CD4-positive, alpha-beta memory T cell (primary cell): ENCODE measurements at regions not wholly inside any gene's neighbourhood (a gene's known extent, or its start where the extent isn't known, plus 50 kb on each side); places are given as distances from the start of the nearest gene placed in this dataset.
"Not testable (repeated sequence)": the region's sequence is repeated elsewhere in the genome, so short reads cannot be mapped to it uniquely, and the experiment has no call there.

ENCODE experiments used
- CTCF ChIA-PET: fragments of 350-600 bp; sonication (Branson Sonifier 250); formaldehyde crosslinking; loops from one replicate; lab custom pipeline; 2021; ENCODE audit warnings: inconsistent platforms; ENCODE audit not compliant: partially characterized antibody; lab: Charles Lee
- POLR2A ChIA-PET: fragments of 350-600 bp; sonication (Branson Sonifier 250); formaldehyde crosslinking; loops from one replicate; lab custom pipeline; 2021; ENCODE audit not compliant: partially characterized antibody; lab: Charles Lee
- DNase-seq, 5 donors: peaks; one replicate each; pipeline versions ENCODE4 v3.0.0 to v3.0.0-alpha.2; 2020 to 2022; ENCODE audit warnings: mixed read lengths in 1 of 5
- H3K27ac ChIP-seq: one replicate; pipeline ENCODE4 v1.7.0; 2013; ENCODE audit warnings: low read depth, low read length
- H3K27me3 ChIP-seq: 2 replicates; pipeline ENCODE4 v1.7.0; 2013; ENCODE audit warnings: mild to moderate bottlenecking, low read length, moderate library complexity; ENCODE audit not compliant: insufficient read depth
- H3K36me3 ChIP-seq: 2 replicates; pipeline ENCODE4 v1.7.0; 2013; ENCODE audit warnings: mild to moderate bottlenecking, low read length, moderate library complexity; ENCODE audit not compliant: insufficient read depth
- H3K4me1 ChIP-seq: 2 replicates; pipeline ENCODE4 v1.7.0; 2013; ENCODE audit warnings: mild to moderate bottlenecking, low read length, moderate library complexity; ENCODE audit not compliant: insufficient read depth
- H3K4me3 ChIP-seq, 2 donors: one replicate each; pipeline ENCODE4 v1.7.0; 2013; ENCODE audit warnings: low read length in 2 of 2, mild to moderate bottlenecking in 1 of 2
- H3K9me3 ChIP-seq, 2 donors: one replicate each; pipeline ENCODE4 v1.7.0; 2013; ENCODE audit warnings: low read length in 2 of 2, control low read depth in 1 of 2; ENCODE audit not compliant: control insufficient read depth in 1 of 2
- H3K27ac Mint-ChIP-seq, 7 donors: one replicate each; pipeline ENCODE4 v1.8.0; 2020 to 2021; ENCODE audit warnings: mixed read lengths in 7 of 7, mild to moderate bottlenecking in 6 of 7, inconsistent platforms in 3 of 7, moderate library complexity in 3 of 7
- H3K27me3 Mint-ChIP-seq, 2 donors: one replicate each; pipeline ENCODE4 v1.8.0; 2020 to 2021; ENCODE audit warnings: mixed read lengths in 2 of 2
- H3K36me3 Mint-ChIP-seq, 2 donors: one replicate each; pipeline ENCODE4 v1.8.0; 2020 to 2021; ENCODE audit warnings: mixed read lengths in 2 of 2, inconsistent platforms in 1 of 2, mild to moderate bottlenecking in 1 of 2
- H3K4me1 Mint-ChIP-seq, 4 donors: one replicate each; pipeline ENCODE4 v1.8.0; 2020 to 2021; ENCODE audit warnings: mixed read lengths in 4 of 4, mild to moderate bottlenecking in 1 of 4
- H3K4me3 Mint-ChIP-seq, 8 donors: one replicate each; pipeline ENCODE4 v1.8.0; 2020 to 2021; ENCODE audit warnings: mixed read lengths in 8 of 8, mild to moderate bottlenecking in 7 of 8, moderate library complexity in 6 of 8, inconsistent platforms in 3 of 8
- H3K9me3 Mint-ChIP-seq, 8 donors: one replicate each; pipeline ENCODE4 v1.8.0; 2020 to 2021; ENCODE audit warnings: mixed read lengths in 8 of 8, mild to moderate bottlenecking in 5 of 8, inconsistent platforms in 3 of 8, moderate library complexity in 1 of 8
- intact Hi-C: fragments of 100-400 bp; cut with micrococcal nuclease; formaldehyde crosslinking; loops from one replicate; pipeline ENCODE4 v1.15.1; 2023

DNA sequence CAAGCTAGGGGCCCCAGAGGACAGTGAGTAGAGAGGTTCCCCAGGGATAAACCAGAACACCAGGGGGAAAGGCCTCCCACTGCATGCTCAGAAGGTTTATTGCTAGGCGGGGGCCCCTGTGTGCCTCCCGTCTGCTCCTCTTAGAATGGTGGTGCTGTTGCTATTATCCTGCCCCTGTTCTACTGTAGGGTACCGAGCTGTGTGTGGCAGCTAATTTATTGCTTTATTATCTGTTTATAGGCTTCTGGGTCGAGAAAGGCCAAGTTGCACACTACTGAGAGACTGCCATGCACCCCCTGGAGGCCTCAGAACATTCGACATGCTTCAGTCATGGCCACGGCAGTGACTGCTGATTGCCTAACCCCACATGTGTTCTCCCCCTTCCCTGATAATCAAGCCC is 373.6 kb downstream of the ANAPC1 start:
- intact Hi-C loops, H3K27me3 ChIP-seq, H3K4me3 ChIP-seq, H3K4me1 Mint-ChIP-seq, H3K36me3 Mint-ChIP-seq, H3K27ac Mint-ChIP-seq, H3K9me3 ChIP-seq, POLR2A ChIA-PET, H3K4me1 ChIP-seq, H3K9me3 Mint-ChIP-seq, CTCF ChIA-PET, H3K4me3 Mint-ChIP-seq, H3K36me3 ChIP-seq, H3K27me3 Mint-ChIP-seq, H3K27ac ChIP-seq, DNase-seq: not testable (repeated sequence)

DNA sequence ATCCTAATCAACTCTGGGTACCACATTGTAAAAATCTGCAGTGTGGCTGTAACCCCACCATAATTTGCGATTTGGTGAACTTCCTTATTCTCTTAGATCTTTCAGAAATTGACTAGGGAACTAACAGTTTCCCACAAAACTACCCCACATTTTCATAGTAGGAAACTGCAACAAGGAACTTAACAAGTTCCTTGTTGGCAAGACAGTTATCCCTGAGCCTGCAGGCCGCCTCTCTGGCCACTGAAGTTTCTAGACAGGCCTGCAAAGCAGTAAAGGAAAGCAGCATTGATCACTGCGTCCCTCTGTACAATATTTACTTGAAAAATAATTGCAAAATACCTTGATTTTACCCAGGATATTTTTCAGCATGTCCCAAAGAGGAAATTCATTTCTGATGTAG is 372.9 kb downstream of the ANAPC1 start:
- H3K9me3 Mint-ChIP-seq, DNase-seq, H3K27ac Mint-ChIP-seq, H3K9me3 ChIP-seq, H3K36me3 Mint-ChIP-seq, POLR2A ChIA-PET, intact Hi-C loops, H3K4me1 Mint-ChIP-seq, H3K4me3 ChIP-seq, H3K27ac ChIP-seq, H3K27me3 Mint-ChIP-seq, H3K4me1 ChIP-seq, CTCF ChIA-PET, H3K36me3 ChIP-seq, H3K4me3 Mint-ChIP-seq, H3K27me3 ChIP-seq: not testable (repeated sequence)

DNA sequence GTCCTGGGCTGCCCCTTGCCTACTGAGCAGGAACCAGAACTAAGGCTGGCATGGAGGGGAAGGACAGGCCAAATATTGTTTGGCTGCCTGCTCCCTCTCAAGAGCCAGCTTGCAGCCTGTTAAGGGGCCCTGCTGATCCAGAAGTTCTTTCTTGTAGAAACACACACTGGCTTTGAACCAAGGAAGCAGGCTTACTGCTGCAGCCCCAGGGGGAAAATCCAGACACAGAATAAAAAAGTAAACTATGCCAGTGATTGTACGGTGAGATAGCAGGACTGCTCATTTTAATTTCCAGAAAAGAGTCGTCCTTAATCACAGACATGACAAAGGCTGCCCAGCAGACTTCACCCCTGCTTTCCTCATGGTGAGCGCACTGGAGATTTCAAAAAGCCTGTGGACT is 371.6 kb downstream of the ANAPC1 start:
- H3K9me3 ChIP-seq, H3K27ac ChIP-seq, H3K27ac Mint-ChIP-seq, CTCF ChIA-PET, H3K9me3 Mint-ChIP-seq, intact Hi-C loops, H3K4me1 ChIP-seq, H3K4me3 ChIP-seq, H3K36me3 Mint-ChIP-seq, H3K4me1 Mint-ChIP-seq, H3K27me3 Mint-ChIP-seq, H3K36me3 ChIP-seq, H3K4me3 Mint-ChIP-seq, POLR2A ChIA-PET, H3K27me3 ChIP-seq, DNase-seq: not testable (repeated sequence)

DNA sequence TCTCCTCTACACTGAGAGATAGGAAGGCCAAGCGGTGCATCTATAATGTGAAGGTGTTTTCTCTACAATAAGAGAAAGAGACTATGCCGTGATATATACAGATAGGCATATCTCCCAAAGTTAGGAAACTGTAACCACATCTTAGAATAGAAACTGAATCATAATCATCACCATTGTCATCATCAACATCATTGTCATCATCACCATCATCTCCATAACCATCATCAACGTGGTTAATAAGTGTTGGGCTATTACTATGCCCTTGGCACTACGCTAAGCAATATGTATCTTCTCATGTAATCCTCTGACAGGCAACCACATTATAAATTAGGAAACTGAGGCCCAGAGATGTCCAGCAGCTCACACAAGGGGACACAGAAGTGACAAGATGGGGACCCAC is 369.9 kb downstream of the ANAPC1 start:
- DNase-seq, intact Hi-C loops, POLR2A ChIA-PET, H3K27ac Mint-ChIP-seq, CTCF ChIA-PET, H3K9me3 ChIP-seq, H3K36me3 Mint-ChIP-seq, H3K4me3 Mint-ChIP-seq, H3K4me1 Mint-ChIP-seq, H3K4me3 ChIP-seq, H3K27ac ChIP-seq, H3K36me3 ChIP-seq, H3K27me3 Mint-ChIP-seq, H3K27me3 ChIP-seq, H3K4me1 ChIP-seq, H3K9me3 Mint-ChIP-seq: not testable (repeated sequence)

DNA sequence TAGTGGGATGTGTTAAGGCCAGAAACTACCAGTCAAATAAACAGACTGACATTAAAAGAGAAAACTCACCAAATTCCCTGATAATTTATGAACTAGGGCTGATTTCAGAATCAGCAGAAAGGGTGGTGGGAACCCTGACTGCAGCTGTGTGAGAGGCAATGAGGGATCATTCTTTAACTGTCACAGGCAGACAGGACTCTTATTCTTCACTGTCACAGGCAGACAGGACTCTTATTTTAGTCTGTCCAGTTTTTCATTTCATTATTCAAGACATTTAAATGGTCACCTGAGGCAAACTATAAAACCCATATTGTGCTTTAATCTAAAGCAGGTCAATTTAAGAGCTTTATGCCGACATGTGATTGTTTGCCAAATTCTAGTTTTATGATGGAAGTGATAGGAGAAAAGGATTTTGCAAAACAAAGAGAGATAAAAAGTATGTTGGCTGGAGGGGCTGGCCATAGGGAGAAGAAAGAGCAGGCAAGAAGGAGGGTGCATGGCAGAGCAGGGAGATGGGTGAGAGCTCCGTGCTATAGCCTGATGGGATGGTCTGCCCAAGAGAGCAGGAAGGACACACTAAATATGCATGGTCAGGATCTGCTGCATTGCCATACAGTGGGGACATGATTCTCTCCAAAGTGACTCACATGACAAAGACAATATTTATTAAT is 366.8 kb downstream of the ANAPC1 start:
- H3K36me3 ChIP-seq, H3K4me3 Mint-ChIP-seq, H3K27me3 Mint-ChIP-seq, CTCF ChIA-PET, H3K36me3 Mint-ChIP-seq, H3K9me3 Mint-ChIP-seq, H3K27ac Mint-ChIP-seq, H3K4me1 Mint-ChIP-seq, H3K27me3 ChIP-seq, H3K27ac ChIP-seq, H3K4me1 ChIP-seq, intact Hi-C loops, H3K4me3 ChIP-seq, H3K9me3 ChIP-seq, POLR2A ChIA-PET, DNase-seq: not testable (repeated sequence)

DNA sequence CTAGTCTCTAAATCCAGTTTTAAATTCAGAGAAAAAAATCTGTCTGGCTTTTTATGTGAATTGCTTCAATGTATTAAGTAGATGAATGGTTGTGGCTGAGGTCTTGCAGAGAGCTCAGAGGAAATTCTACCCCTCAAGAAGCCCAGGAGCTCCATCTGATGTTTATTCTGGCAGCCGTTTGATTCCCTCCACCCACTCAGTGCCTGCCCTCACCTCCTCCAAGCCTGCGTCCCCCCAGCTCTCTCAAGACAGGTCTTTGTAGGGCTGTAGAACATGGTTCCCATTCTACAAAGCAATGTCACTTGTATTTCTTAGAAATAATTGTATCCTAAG is 366.3 kb downstream of the ANAPC1 start:
- CTCF ChIA-PET, H3K4me3 Mint-ChIP-seq, H3K27me3 Mint-ChIP-seq, H3K27ac ChIP-seq, H3K4me1 Mint-ChIP-seq, intact Hi-C loops, H3K36me3 Mint-ChIP-seq, H3K9me3 ChIP-seq, H3K27me3 ChIP-seq, DNase-seq, H3K9me3 Mint-ChIP-seq, H3K36me3 ChIP-seq, H3K4me3 ChIP-seq, POLR2A ChIA-PET, H3K27ac Mint-ChIP-seq, H3K4me1 ChIP-seq: not testable (repeated sequence)

DNA sequence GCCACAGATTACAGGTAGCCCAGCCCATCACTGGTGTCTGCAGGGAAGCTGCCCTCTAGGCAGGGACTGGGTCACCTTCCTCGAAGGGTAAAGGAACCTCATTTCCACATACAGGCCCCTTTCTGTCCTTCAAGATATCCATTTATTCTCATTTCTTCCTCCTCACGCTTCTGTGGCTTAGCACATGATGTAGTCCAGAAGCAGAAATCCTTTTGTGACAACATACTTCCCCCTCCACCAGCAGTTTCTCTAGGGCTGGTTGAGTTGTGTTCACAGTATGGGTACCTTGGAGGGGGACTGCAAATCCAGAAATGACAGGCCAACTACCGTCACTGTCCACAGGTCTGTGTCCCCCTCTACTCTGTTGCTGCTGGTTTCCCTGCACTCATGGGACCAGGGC is 364.9 kb downstream of the ANAPC1 start:
- H3K36me3 Mint-ChIP-seq, result no peaks in the 10 kb centered on the region
- CTCF ChIA-PET, result no interaction called here
- intact Hi-C loops, result no loop called here
- H3K4me3 ChIP-seq, result no peak overlapping the region
- no peak overlapping the region for H3K4me3 Mint-ChIP-seq
- H3K4me1 Mint-ChIP-seq, result no peaks in the 10 kb centered on the region
- H3K4me1 ChIP-seq, result no peaks in the 10 kb centered on the region
- H3K9me3 ChIP-seq, result no peaks in the 10 kb centered on the region
- H3K27me3 ChIP-seq, result no peaks in the 10 kb centered on the region
- no peak overlapping the region for H3K27ac ChIP-seq
- POLR2A ChIA-PET, result no interaction called here
- no peak for DNase-seq
- H3K9me3 Mint-ChIP-seq, result no peaks in the 10 kb centered on the region
- peaks cover 0 to 2% of the 10 kb centered on the region in 2 donors for H3K27me3 Mint-ChIP-seq
- no peaks in the 10 kb centered on the region for H3K36me3 ChIP-seq
- no peak overlapping the region for H3K27ac Mint-ChIP-seq

DNA sequence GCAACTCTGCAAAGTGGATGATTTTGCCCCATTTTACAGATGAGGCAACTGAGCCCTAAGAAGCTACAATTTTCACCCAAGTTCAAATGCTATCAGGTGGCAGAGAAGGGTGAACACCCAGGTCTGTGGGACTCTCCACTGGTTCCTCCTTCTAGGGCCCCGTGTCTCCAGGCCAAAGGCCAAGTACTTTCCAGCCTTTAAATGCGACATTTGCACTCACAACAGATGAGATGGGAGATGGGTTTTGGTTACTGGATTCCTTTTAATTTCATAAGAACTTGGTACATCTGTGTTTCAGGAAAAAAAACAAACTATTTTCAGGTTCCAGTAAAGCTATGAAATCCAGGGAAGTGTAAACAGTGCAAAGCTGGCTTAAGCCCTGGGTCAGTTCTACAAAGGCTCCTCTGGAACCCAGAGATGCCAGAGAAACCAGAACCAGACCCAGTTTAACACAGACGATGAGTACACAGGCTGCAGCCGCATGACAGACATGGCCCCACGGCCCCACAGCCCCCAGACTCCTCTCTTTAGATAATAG is 361.7 kb downstream of the ANAPC1 start:
- Mint-ChIP-seq H3K9me3 (no peaks in the 10 kb centered on the region), H3K27ac (no peak overlapping the region), H3K27me3 (peaks cover 0 to 2% of the 10 kb centered on the region in 2 donors), H3K36me3 (no peaks in the 10 kb centered on the region), H3K4me1 (no peaks in the 10 kb centered on the region), H3K4me3 (no peak overlapping the region)
- Histone ChIP-seq H3K36me3 (no peaks in the 10 kb centered on the region), H3K4me1 (no peaks in the 10 kb centered on the region), H3K4me3 (no peak overlapping the region), H3K27ac (no peak overlapping the region), H3K9me3 (no peaks in the 10 kb centered on the region), H3K27me3 (no peaks in the 10 kb centered on the region)
- DNase-seq, result no peak
- POLR2A ChIA-PET, result no interaction called here
- intact Hi-C loops, result no loop called here
- CTCF ChIA-PET, result no interaction called here
